ENCODE measurements at regions not wholly inside any gene's neighbourhood (a gene's known extent, or its start where the extent isn't known, plus 50 kb on each side); places are given as distances from the start of the nearest gene placed in this dataset.

GRCh38 chr2:595831-596592 is 81.2 kb downstream of the TMEM18 start (continued):
- no peak for TF ChIP-seq RAD21 (IDR thresholded peaks at IDR 0.05 in 1 of 2, conservative IDR thresholded peaks at IDR 0.05 in 1 of 2; ENCODE audit: low read depth in 2 of 2, low read length in 2 of 2)
